Activated T-cell treated with anti-CD3 and anti-CD28 coated beads for 48 hours (primary cell): ENCODE measurements at regions not wholly inside any gene's neighbourhood (a gene's known extent, or its start where the extent isn't known, plus 50 kb on each side); places are given as distances from the start of the nearest gene placed in this dataset.

Experiments
- DNase-seq: peaks from one replicate; pipeline ENCODE4 v3.0.0-alpha.2; 2020; ENCODE audit warnings: low read depth

GRCh38 chr2:16170675-16171424 is 230.5 kb downstream of the MYCN start:
- no peak for DNase-seq

GRCh38 chr2:16169381-16169960 is 229.1 kb downstream of the MYCN start:
- DNase-seq = no peak

- DNase-seq = no peak
Measured at GRCh38 chr2:16168506-16169264, 228.3 kb downstream of the MYCN start.

GRCh38 chr2:16167870-16168426 is 227.6 kb downstream of the MYCN start:
- DNase-seq = no peak

- DNase-seq = no peak
Measured at GRCh38 chr2:16167451-16167861, 227.1 kb downstream of the MYCN start.

GRCh38 chr2:16166327-16166981 is 226.1 kb downstream of the MYCN start:
- DNase-seq = no peak

GRCh38 chr2:16165518-16166326 is 225.4 kb downstream of the MYCN start:
- DNase-seq = no peak

- DNase-seq = no peak
Measured at GRCh38 chr2:16162491-16163040, 222.2 kb downstream of the MYCN start.

- DNase-seq = no peak
Measured at GRCh38 chr2:16161768-16162490, 221.6 kb downstream of the MYCN start.

GRCh38 chr2:16161085-16161565 is 220.8 kb downstream of the MYCN start:
- no peak for DNase-seq

- no peak for DNase-seq
Measured at GRCh38 chr2:16160281-16161084, 220.1 kb downstream of the MYCN start.

- DNase-seq = no peak
Measured at GRCh38 chr2:16156411-16156810, 216.1 kb downstream of the MYCN start.

- no peak for DNase-seq
Measured at GRCh38 chr2:16155766-16156165, 215.4 kb downstream of the MYCN start.

GRCh38 chr2:16155366-16155765 is 215.0 kb downstream of the MYCN start:
- DNase-seq = no peak

GRCh38 chr2:16154501-16155280 is 214.3 kb downstream of the MYCN start:
- DNase-seq = no peak

GRCh38 chr2:16154061-16154460 is 213.7 kb downstream of the MYCN start:
- no peak for DNase-seq

GRCh38 chr2:16153754-16154035 is 213.3 kb downstream of the MYCN start:
- DNase-seq = no peak

- DNase-seq = no peak
Measured at GRCh38 chr2:16152928-16153753, 212.8 kb downstream of the MYCN start.
